HG02885 (cell line): ENCODE measurements at regions not wholly inside any gene's neighbourhood (a gene's known extent, or its start where the extent isn't known, plus 50 kb on each side); places are given as distances from the start of the nearest gene placed in this dataset.

Experiments
- ATAC-seq: cut with Tn5 transposase; IDR thresholded peaks from one replicate; pipeline ENCODE4 v1.9.1; 2021; ENCODE audit warnings: mild to moderate bottlenecking; ENCODE audit not compliant: unreplicated experiment, poor library complexity

DNA sequence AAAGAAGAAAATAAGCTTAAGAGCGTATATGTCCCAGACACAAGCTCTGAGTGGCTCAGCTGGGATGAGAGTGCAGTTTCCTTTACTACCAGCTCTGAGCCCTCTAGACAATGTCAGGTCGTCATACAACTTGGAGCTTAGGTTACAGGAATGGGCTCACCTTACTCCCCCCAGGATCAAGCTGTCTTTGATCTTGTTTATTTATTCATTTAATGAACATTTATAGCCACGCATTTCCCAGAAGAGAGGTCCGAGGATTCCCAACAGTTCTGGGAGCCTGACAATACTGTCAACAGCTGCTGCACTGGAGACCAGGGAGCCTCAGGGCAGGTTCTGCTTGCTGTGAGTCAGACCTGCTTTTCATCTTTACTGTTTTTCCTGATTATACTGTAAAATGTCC, 378.9 kb downstream of the PLPP3 start:
- no peak for ATAC-seq

DNA sequence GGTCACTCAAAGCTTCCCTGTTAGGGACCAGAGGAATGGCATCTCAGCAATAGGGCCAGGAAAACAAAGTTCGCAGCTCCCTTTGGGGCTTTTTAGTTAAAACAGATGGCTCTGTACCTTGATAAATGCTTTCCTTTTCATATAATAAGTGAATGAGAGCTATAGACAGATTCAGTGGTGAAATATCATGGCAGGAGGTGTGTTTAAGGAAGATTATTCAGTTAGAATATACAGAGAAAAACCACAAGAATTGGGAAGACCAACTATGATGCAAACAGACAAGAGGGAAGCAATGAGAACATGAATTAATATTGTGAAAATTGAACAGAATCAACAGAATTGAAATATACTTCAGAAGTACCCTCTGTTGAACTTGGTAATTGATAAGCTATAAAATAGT, 379.4 kb downstream of the PLPP3 start:
- ATAC-seq: no peak

DNA sequence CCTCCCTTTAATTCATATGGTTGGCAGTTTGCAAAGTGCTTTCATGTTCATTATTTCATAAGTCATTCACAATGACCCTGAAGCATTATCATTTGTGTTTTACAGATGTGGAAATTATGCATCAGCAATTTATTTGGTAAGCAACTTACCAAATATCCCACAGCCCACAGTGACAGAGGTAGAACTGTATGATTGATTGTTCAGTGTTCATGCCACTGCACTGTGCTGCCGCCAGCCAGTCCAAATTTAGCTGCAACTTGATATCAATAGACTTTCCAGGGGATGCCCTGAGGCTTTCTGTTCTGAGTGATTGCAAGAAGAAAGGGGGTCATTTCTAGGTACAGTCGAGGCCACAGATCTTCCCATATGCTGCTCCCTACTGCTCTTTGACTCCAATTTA, 380.3 kb downstream of the PLPP3 start:
- no peak for ATAC-seq

DNA sequence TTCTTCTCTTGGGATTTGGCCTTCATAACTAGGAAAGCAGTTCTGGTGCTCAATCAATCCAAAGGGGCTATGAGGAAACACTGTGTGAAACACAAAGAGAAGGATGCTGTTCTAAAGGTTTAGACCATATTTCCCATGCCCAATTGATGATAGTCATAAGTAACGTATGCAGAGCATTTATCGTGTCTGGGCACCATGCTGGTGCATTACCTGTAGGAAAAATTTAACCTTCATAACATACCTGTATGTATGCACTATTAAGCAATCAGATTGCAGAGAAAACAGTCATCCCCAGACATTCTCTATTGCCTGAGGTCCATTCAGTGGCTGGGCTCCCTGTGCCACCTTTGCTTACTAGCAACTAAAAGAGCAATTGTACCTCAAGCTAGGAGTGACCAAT, 381.4 kb downstream of the PLPP3 start:
- no peak for ATAC-seq

DNA sequence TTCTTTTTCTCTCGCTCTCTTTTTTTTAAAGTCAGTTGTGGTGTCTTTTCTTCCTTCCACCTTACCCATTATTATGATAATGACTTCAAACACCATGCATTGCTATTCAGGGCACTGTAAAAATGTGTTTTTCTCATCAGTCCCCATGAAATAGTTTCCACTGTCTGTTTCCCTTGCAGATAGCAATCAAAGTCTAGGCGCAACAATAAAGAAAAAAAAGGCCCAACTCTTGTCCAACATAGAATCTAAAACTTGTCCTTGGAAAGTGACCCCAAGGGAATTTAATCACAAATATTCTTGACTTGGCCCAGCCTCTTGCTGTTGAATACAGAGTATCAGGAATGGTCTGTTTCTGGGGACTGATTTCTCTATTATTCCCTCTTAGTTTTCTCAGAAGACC, 382.5 kb downstream of the PLPP3 start:
- ATAC-seq: no peak

DNA sequence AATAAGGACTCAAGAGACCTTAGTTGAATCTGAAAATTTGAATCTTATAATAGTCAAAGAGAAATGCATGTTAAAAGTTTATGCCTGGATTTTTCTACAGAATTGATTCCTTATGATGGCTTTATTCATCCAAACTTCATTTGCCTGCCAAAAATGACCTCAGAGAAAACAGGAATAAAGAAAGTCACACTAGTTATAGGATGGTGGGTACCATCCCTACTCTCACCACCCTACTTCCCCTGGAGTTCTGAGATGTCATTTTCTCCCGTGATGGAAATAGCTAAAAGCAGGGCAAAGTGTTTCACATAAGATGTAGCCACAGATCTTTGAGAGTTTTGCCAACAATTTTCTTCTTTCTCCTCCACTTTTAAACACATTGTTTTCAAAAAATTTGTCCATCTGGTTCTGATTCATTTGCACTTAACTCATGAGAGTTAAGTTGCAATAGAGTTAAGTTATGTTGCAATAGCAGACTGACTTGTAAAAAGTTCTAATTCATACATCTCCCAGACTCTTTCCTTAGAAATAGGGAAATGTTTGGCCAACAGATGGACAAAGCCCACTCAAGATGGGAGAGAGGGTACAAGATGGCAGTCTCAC, 384.6 kb downstream of the PLPP3 start:
- no peak for ATAC-seq

DNA sequence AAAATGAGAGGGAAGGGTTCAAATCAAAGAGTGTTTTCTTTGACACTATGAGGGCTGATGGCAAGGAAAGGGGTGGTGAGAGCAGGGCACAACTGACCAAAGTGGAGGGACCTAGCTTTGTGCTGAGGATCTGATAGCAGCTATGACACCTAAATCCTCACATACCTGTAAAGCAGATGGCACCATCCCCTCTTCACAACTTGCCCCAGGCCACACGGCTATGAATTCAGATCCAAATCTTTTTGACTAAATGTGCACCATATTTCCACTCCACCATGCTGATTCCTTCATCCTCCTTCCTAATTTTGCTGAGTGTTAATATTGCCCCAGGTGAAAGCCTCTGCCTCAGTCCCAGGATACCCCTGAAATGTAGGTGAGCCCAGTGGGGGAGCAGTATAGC, 385.7 kb downstream of the PLPP3 start:
- no peak for ATAC-seq

DNA sequence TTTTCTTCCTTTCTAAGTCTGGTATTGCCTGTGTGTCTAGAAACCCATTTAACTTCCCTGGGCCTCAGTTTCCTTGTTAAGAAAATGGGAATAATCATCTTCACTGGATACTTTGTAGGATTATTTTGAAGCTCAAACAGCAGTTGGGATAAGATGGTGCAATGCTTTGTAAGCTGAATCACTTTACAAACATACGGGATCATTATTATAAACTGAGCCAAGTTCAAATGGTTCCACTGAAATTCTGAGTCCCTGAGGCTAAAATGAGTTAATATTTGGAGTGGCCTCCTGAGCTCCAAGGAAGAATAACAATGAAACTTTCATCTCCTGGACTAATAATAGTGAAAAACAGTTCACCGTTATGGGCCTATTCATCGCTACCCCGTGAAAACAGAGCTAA, 388.0 kb downstream of the PLPP3 start:
- ATAC-seq: no peak

DNA sequence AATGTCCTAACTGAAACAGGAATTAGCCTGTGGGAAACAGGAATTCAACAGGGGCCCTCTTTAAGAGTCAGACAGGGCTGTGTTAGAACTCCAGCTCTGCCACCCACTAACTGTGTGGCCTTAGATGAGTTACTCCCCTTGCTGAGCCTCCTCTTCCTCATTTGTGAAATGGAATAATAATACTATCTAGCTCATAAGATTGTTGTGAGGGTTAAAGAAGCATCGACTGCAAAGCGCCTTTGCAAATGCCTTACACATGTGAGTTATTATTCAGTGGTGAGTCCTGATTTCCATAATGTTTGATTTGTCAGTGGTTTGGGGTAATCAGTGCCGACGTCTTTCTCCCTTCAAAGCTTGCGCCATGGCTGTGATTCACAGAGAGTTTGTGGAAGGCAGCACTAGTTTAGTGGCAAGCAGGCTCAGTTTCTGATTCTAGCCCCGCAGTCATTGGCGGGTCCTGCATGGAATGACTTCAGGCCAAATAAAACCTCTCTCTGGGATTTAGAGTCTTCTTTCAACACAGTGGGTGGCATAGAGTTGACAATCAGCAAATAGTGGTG, 388.5 kb downstream of the PLPP3 start:
- ATAC-seq: no peak

DNA sequence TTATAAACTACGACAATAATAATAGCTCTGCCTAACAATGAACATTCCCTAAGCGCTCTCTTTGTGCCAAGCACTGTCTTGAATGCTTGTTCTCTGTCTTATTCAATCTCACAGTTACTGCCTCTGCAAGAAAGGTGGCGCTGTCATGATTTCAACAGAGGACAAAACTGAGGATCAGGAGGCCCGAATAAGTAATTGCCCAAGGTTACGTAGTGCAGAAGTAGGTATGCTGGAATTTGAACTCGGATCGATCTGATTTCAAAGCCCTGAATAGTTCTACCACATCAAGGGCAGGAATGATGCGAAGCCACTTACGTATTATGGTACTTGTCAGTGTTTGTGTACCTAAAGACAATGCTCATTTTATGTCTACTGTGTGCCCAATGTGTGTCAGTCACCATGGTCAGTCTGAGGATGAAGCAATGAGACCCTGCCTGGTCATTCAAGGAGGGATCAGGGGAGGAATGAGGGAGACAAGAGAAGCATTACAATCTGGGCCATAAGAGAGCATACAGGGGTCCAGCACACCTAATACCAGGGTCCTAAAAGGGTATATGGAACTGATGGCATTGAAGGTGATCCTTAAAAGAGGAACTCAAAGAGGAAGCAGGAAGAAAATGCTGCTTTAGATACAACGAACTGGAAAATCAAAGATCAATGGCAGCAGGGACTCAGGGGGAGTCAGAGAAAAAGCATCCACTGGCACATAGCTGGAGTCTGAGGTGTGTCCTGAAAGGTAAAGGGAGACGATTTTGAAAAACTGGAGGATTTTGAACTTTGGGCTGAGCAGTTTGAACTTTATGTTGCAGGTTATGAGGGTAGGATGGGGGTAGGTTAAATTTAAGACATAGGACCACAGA, 389.2 kb downstream of the PLPP3 start:
- no peak for ATAC-seq

DNA sequence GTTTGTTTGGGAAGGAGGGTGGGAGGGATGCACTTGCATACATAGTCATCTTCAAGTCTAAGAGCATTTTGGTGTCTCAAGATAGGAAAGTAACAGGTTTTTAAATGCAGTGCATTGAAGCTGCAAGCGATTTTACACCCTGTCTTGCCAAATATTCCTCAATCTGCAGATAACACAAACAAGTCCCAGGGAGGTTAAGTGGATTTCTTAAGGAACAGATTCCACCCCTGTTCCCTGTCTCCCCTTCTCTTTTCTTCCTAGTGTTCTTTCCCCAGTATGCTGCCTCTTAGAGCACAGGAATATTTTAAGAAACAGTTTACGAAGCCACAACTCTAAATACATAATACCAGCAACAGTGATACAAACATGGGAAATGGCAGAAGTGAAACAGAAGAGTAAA, 389.9 kb downstream of the PLPP3 start:
- ATAC-seq: no peak

DNA sequence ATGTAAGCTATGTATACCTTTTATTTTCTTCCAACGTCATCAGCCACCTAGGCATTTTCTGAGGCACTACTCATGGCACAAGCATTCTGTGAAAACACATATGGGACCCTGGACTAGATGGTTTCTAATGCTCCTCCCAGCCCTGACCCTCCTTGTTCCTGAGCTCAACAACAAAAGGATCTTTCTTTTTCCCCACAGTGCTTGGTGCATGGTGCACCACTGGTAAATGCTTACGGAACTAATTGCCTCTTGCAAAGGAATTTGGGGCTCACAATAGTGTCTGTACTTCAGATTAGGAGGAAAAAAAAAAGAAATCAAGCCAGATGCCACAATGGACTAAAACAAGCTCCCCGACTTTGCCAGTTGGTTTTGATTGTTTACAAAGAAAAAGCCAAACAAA, 390.5 kb downstream of the PLPP3 start:
- ATAC-seq: no peak

DNA sequence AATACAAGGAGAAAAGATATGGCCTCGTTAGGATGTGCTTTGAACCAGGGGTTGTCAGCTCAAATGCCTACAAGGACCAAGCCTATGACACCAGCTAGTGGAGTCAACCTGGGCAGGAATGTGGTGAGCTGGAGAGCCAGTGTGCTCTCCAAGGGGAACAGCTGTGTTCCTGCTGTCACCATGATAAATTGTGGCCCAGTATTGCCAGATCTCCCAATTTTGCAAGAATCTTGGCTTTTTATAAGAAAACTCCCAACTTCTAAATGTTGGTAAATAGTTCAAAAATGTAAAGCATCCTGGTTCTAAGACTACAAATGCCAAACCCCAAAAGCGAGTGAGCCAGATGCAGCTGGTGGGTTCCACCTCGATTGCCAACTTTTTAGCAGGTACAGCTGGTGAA, 391.1 kb downstream of the PLPP3 start:
- no peak for ATAC-seq

DNA sequence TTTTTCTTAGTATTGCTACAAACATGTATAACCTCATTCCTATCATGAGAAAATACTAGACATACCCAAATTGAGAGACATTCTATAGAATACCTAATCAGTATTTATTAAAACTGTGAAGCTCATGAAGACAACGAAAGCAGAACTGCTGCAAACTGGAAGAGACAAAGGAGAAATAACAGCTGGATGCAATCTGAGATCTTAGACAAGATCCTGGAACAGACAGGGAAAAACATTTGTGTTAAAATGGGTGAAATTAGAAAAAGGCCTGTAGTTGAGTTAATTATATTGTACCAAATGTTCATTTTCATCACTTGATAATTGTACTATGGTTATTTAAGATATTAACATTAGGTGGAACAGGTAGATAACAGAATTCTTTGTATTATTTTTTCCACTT, 392.0 kb downstream of the PLPP3 start:
- ATAC-seq: no peak

DNA sequence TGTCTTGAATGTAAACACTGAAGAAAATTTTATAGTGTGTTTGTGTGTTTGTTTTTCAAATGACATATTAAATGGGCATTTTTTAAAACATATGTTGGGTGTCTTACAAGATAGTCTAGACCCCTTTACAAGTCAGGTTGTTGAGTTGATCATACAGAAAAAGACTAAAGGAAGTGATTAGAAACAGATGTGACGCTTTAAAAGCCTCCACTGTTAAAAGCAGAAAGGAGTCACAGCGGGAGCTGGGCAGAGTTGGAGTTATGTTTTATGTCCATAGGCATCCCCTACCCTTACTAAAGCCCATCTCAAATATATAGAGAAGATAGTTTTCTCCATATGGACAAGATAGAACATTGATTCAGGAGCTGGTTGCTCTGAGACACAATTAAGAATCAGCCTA, 393.9 kb downstream of the PLPP3 start:
- ATAC-seq: no peak

DNA sequence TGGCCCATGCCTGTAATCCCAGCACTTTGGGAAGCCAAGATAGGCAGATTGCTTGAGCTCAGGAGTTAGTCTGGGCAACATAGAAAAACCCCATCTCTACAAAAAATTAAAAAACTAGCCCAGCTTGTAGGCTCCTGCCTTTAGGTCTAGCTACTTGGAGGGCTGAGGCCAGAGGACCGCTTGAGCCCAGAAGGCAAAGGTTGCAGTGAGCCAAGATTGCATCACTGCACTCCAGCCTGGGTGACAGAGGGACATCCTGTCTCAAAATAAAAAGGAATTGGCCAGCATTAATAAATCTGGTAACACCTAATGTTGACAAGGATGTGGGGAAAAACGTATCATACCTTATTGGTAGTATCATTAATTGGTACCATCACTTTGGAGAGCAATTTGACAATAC, 396.2 kb downstream of the PLPP3 start:
- no peak for ATAC-seq

DNA sequence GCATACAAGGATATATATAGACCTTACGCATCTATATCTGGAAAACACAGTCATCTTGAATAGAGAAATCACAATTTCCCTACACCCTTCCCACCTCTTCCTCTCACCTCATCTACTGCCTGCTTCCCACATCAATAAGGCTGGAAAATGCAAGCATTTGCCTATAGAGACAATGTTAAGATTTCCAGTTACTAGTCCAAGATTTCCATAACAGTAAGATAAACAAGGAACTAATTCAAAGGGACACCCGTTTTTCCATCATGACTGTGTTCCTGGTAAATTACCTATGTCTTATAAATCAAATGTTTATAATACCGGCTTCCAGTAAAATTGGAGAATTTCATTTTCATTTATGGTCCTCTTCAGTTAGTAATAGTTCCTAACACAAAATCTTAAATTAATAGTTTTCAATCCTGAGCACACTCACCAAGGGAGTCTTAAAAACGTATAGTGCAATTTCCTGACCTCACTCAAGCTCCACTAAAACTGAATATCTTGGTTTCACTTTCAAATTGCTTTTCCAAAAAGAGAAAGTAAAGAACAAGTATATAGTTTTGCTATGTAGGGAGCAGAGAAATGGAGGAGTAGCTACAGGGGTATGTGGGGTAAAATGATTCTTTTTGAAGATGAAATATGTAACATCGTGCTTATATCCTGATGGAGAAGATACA, 398.7 kb downstream of the PLPP3 start:
- no peak for ATAC-seq

DNA sequence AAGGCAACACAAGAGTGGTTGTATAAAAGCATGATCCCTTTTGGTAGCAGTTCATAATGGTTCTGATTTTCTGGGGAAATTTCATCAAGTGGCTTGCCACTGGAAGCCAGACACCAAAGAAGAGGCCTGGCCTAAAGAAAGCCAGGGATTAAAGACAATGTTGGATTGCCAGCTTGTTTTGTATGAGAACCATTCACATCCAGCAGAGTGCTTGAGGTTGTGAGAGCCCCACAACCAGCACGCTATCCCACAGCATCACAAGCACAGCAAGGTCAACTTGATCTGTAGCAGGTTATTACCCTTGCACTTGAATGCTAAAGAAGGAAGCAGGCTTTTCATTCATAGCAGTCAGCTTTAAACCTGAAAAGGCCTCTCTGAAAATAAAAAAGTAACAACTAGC, 399.8 kb downstream of the PLPP3 start:
- ATAC-seq: no peak

DNA sequence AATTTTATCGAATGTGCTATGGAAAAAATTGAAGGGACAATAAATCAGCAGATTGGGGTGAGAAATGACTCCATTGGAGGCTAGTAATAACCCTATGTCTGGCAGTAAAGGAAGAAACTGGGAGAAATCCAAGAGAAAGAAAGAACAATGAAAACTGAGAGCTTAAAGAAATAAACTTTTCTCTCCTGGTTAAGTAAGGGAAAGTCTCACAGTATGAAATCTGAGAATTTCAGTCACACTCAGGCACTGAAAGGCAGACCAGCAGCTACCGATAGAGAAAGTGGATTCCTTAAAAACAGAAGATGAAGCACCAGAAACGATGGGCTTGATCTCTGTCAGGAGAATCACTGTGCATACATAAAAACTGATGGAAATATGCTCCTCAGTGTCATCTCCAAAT, 404.2 kb downstream of the PLPP3 start:
- ATAC-seq: no peak

DNA sequence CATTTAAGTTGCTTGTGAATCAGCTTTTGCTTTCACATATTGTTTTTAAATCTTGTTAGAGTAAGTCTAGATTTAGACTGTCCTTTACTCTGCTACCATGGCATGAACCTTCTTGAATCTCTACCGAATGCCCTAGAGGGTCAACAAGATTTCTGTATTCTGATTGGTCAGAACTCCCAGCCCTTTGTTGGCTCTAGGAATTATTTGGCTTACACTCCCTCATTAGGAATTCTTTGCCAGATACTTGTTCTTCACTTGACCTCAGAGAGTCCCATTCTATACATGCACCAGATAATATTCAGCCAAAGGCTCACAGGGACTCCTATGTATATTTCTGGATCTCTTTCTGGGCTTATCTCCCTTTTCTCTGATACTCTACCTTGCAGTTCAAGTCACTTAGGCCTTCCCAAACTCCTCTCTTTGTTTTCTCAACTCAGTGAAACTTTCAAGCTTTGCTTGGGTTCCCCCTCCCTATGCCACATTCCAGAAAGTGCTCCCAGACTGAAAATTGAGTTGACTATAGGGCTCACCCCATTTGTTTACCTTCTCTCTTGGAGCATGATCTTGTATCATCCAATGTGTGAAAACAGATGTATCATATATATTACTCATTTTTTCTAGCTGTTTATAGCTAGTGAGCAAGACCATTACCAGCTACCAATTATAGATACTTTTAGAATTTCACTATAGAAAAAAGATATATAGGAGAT, 405.0 kb downstream of the PLPP3 start:
- ATAC-seq: no peak

DNA sequence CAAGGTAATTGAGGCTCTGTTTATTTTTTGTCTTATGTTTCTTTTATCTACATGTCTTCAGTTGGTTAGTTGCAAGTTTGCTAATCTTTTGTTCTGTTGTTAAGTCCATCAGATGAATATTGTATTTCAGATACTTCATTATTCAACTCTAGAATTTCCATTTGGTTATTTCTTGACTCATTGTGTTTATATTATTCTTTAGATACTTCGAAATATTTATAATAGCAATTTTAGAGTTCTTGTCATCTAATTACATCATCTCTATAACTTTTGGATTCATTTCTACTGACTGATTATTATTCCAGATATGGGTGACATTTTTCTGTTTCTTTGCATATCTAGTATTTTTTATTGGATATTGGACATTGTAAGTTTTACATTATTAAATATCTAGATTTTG, 405.6 kb downstream of the PLPP3 start:
- ATAC-seq: no peak
